ENCODE measurements at regions not wholly inside any gene's neighbourhood (a gene's known extent, or its start where the extent isn't known, plus 50 kb on each side); places are given as distances from the start of the nearest gene placed in this dataset.

DNA sequence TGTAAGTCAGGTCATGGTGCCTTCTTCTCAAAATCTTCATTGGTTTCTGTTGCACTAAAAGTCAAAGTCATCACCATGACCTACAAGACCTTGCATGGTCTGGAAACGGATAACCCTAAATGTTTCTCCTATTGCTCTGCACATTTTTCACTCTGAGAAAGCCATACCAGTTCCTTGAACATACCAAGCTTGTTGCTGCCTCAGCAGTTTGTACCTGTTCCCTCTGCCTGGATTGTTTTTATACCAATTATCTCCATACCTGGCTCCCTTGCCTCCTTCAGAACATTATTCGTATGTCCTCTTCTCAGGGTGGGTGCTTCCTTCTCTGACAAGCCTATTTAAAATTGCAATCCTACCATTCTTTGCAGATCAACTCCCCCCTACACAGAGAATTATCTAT lies 498.4 kb downstream of the DSC3 start:
- TF ChIP-seq, protein P1, sequence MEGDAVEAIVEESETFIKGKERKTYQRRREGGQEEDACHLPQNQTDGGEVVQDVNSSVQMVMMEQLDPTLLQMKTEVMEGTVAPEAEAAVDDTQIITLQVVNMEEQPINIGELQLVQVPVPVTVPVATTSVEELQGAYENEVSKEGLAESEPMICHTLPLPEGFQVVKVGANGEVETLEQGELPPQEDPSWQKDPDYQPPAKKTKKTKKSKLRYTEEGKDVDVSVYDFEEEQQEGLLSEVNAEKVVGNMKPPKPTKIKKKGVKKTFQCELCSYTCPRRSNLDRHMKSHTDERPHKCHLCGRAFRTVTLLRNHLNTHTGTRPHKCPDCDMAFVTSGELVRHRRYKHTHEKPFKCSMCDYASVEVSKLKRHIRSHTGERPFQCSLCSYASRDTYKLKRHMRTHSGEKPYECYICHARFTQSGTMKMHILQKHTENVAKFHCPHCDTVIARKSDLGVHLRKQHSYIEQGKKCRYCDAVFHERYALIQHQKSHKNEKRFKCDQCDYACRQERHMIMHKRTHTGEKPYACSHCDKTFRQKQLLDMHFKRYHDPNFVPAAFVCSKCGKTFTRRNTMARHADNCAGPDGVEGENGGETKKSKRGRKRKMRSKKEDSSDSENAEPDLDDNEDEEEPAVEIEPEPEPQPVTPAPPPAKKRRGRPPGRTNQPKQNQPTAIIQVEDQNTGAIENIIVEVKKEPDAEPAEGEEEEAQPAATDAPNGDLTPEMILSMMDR (conservative IDR thresholded peaks at IDR 0.05; ENCODE audit: low read length), result no peak
- no peak for TF ChIP-seq EZH2phosphoT487 (IDR thresholded peaks at IDR 0.05; ENCODE audit: borderline replicate concordance)
